HG02852 (cell line): ENCODE measurements at regions not wholly inside any gene's neighbourhood (a gene's known extent, or its start where the extent isn't known, plus 50 kb on each side); places are given as distances from the start of the nearest gene placed in this dataset.
"Not testable (repeated sequence)": the region's sequence is repeated elsewhere in the genome, so short reads cannot be mapped to it uniquely, and the experiment has no call there.

ENCODE experiments used
- ATAC-seq: cut with Tn5 transposase; IDR thresholded peaks from one replicate; pipeline ENCODE4 v1.9.1; 2021; ENCODE audit warnings: mild to moderate bottlenecking, moderate library complexity; ENCODE audit not compliant: unreplicated experiment

DNA sequence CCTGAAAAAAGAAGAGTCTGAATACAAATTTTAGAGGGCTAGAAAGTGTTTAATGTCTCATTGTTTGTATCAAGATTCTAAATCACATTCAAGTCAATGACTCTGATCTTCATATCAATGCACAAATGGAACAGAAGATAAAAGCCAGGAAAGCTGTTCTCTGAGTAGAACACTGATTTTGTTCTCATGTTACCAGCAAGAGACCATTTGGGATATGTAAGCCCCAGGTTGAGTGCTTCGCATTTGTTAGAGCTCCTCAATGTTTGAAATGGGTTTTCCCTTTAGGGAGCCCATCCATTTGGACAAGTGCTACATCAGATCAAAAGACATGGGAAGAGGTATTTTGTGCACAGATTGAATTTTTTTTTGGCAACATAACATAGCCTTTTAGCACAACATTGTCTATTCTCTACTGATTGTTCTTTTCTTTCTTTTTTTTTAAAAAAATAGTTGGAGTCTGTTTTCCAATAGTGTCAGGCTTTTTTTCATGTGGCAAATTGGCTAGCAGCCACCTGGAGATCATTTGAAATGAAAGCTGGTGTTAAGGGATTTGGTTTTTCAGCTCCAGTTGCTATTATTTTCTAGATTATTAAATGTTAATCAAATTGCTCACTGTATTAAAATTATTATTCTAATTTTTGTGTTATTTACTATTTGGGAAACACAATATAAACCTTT, 74.5 kb upstream of the ZPLD1 start:
- ATAC-seq, result no peak

- ATAC-seq, result no peak
Measured at GRCh38 chr3:102361101-102361500, 73.7 kb upstream of the ZPLD1 start.

DNA sequence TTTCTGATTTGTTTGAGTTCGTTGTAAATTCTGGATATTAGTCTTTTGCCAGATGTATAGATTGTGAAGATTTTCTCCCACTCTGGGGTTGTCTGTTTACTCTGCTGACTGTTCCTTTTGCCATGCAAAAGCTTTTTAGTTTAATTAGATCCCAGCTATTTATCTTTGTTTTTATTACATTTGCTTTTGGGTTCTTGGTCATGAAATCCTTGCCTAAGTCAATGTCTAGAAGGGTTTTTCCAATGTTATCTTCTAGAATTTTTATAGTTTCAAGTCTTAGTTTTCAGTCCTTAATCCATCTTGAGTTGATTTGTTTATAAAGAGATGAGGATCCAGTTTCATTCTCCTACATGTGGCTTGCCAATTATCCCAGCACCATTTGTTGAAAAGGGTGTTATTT, 68.7 kb upstream of the ZPLD1 start:
- not testable (repeated sequence) for ATAC-seq

GRCh38 chr3:102374863-102375634, 59.8 kb upstream of the ZPLD1 start:
- no peak for ATAC-seq

DNA sequence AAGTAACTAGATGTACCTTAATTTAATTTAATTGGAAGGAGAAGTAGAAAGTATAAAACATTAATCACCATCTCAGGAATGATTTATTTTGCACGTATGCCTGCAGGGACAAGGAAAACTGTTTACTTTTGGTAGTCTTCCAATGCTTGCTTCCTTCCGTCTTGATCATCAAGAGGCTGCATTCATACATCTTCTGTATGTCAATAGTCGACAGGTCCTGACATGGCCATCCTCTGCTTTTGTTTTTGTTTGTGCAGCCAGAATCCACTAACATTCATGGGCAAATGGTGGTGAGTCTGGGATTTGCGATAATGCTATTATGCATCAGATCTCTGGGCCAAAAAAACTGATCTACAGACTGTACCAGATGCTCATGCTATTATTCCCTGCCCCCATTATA, 56.6 kb upstream of the ZPLD1 start:
- no peak for ATAC-seq

DNA sequence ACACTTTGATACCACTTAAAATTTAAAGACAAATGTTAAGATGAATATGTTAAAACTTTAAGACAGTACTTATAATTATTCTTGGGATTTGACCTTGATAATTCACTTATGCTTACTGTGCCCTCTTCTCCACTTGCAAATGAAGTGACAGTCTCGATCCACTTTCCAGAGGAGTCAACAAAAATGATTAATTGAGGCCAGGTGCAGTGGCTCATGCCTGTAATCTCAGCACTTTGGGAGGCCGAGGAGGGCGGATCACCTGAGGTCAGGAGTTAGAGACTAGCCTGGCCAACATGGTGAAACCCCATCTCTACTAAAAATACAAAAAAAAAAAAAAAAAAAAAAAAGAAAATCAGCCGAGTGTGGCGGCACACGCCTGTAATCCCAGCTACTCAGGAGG, 52.6 kb upstream of the ZPLD1 start:
- not testable (repeated sequence) for ATAC-seq
